CD8-positive, alpha-beta memory T cell (primary cell): ENCODE measurements at regions not wholly inside any gene's neighbourhood (a gene's known extent, or its start where the extent isn't known, plus 50 kb on each side); places are given as distances from the start of the nearest gene placed in this dataset.

Source experiments
- CTCF ChIA-PET: fragments of 350-600 bp; sonication (Branson Sonifier 250); formaldehyde crosslinking; loops from one replicate; lab custom pipeline; 2021; ENCODE audit warnings: antibody characterized with exemption; lab: Charles Lee
- POLR2A ChIA-PET: fragments of 350-600 bp; sonication (Branson Sonifier 250); formaldehyde crosslinking; loops from one replicate; lab custom pipeline; 2021; ENCODE audit warnings: antibody characterized with exemption; lab: Charles Lee
- DNase-seq, 5 donors: peaks; one replicate each; pipeline versions ENCODE4 v3.0.0 to v3.0.0-alpha.2; 2020 to 2022; ENCODE audit warnings: mixed read lengths in 1 of 5
- H3K27ac ChIP-seq: one replicate; pipeline ENCODE4 v1.7.0; 2013; ENCODE audit warnings: low read depth, mild to moderate bottlenecking, low read length, moderate library complexity
- H3K27me3 ChIP-seq: 2 replicates; pipeline ENCODE4 v1.7.0; 2013; ENCODE audit warnings: low read length, mild to moderate bottlenecking; ENCODE audit not compliant: insufficient read depth, poor library complexity, severe bottlenecking
- H3K36me3 ChIP-seq: 2 replicates; pipeline ENCODE4 v1.7.0; 2013; ENCODE audit warnings: mild to moderate bottlenecking, low read length, moderate library complexity; ENCODE audit not compliant: insufficient read depth
- H3K4me1 ChIP-seq: 2 replicates; pipeline ENCODE4 v1.7.0; 2013; ENCODE audit warnings: mild to moderate bottlenecking, low read length, moderate library complexity; ENCODE audit not compliant: insufficient read depth
- H3K4me3 ChIP-seq: 2 replicates; pipeline ENCODE4 v1.7.0; 2013; ENCODE audit warnings: mild to moderate bottlenecking, low read length
- H3K9me3 ChIP-seq: 2 replicates; pipeline ENCODE4 v1.7.0; 2013; ENCODE audit warnings: mild to moderate bottlenecking, low read length
- H3K27ac Mint-ChIP-seq, 8 donors: one replicate each; pipeline ENCODE4 v1.8.0; 2020 to 2021; ENCODE audit warnings: mixed read lengths in 8 of 8, mild to moderate bottlenecking in 6 of 8, inconsistent platforms in 3 of 8, moderate library complexity in 3 of 8
- H3K27me3 Mint-ChIP-seq, 2 donors: one replicate each; pipeline ENCODE4 v1.8.0; 2020 to 2021; ENCODE audit warnings: mixed read lengths in 2 of 2, mild to moderate bottlenecking in 1 of 2, moderate library complexity in 1 of 2
- H3K36me3 Mint-ChIP-seq, 3 donors: one replicate each; pipeline ENCODE4 v1.8.0; 2020 to 2021; ENCODE audit warnings: mixed read lengths in 3 of 3, inconsistent platforms in 1 of 3, mild to moderate bottlenecking in 1 of 3
- H3K4me1 Mint-ChIP-seq, 3 donors: one replicate each; pipeline ENCODE4 v1.8.0; 2020 to 2021; ENCODE audit warnings: mixed read lengths in 3 of 3, inconsistent platforms in 1 of 3, mild to moderate bottlenecking in 1 of 3
- H3K4me3 Mint-ChIP-seq, 7 donors: one replicate each; pipeline ENCODE4 v1.8.0; 2020 to 2021; ENCODE audit warnings: mixed read lengths in 7 of 7, mild to moderate bottlenecking in 6 of 7, moderate library complexity in 4 of 7, inconsistent platforms in 2 of 7
- H3K9me3 Mint-ChIP-seq, 5 donors: one replicate each; pipeline ENCODE4 v1.8.0; 2020 to 2022; ENCODE audit warnings: mixed read lengths in 5 of 5, mild to moderate bottlenecking in 3 of 5, moderate library complexity in 2 of 5, inconsistent platforms in 1 of 5

DNA sequence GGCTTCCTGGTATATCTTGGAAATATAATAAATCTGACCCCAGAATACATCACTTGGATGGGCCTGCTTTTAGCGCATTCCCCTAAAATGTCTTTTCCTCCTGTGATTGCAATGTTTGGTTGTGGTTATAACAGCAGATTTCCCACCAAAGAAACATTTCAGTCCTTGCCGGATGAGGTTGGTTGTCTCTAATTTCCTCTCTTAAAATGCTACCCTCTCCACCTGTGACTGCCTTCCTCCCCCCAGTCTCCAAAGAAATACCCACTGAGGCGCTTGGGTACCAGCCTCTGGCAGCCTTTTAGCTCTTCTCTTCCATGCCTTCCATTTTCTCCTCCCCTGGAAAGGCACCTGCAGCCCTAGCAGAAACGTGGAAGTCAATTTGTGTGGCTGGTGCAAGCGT lies 102.1 kb upstream of the SIX3 start:
- ChIA-PET POLR2A (no interaction called here), CTCF (no interaction called here)
- no peak overlapping the region for H3K4me3 ChIP-seq
- no peak overlapping the region for H3K27ac Mint-ChIP-seq
- no peaks in the 10 kb centered on the region for H3K9me3 ChIP-seq
- no peaks in the 10 kb centered on the region for H3K36me3 Mint-ChIP-seq
- peaks cover 2 to 6% (median 5%) of the 10 kb centered on the region in 3 donors for H3K4me1 Mint-ChIP-seq
- H3K4me1 ChIP-seq, result no peaks in the 10 kb centered on the region
- no peak overlapping the region for H3K4me3 Mint-ChIP-seq
- no peaks in the 10 kb centered on the region for H3K36me3 ChIP-seq
- H3K9me3 Mint-ChIP-seq, result no peaks in the 10 kb centered on the region
- peaks cover 5 to 14% of the 10 kb centered on the region in 2 donors for H3K27me3 Mint-ChIP-seq
- no peak for DNase-seq
- no peaks in the 10 kb centered on the region for H3K27me3 ChIP-seq
- H3K27ac ChIP-seq, result no peak overlapping the region

GRCh38 chr2:44839771-44840502 lies 101.6 kb upstream of the SIX3 start:
- H3K4me1 ChIP-seq, result no peaks in the 10 kb centered on the region
- no peak for DNase-seq
- no peaks in the 10 kb centered on the region for H3K27me3 ChIP-seq
- no peaks in the 10 kb centered on the region for H3K36me3 ChIP-seq
- Mint-ChIP-seq H3K4me1 (peaks cover 2 to 6% (median 5%) of the 10 kb centered on the region in 3 donors), H3K36me3 (no peaks in the 10 kb centered on the region), H3K4me3 (no peak overlapping the region), H3K27ac (no peak overlapping the region), H3K9me3 (no peaks in the 10 kb centered on the region), H3K27me3 (peaks cover 8 to 14% of the 10 kb centered on the region in 2 donors)
- ChIA-PET POLR2A (no interaction called here), CTCF (no interaction called here)
- no peak overlapping the region for H3K27ac ChIP-seq
- H3K4me3 ChIP-seq, result no peak overlapping the region
- H3K9me3 ChIP-seq, result no peaks in the 10 kb centered on the region

DNA sequence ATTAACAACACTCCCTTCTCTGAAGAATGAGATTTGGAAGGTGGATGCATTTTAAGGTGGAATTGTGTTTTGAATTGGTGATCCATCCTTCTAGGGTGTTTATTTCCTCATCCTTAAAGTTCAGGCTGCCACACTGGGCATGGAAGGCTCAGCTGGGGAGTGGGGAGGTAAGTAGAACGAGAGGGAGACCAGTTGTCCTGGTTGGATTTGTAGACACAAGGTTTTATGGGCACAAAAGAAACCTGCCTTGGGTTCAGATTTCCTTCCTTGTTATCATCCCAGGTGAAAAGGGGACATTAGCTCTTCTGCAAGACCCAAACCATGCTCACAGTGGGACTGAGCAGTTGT lies 101.0 kb upstream of the SIX3 start:
- no peaks in the 10 kb centered on the region for H3K4me1 ChIP-seq

GRCh38 chr2:44843086-44843485 lies 98.4 kb upstream of the SIX3 start:
- Mint-ChIP-seq H3K4me3 (no peak overlapping the region), H3K36me3 (no peaks in the 10 kb centered on the region), H3K27me3 (peaks cover 10 to 16% of the 10 kb centered on the region in 2 donors), H3K27ac (no peak overlapping the region), H3K9me3 (no peaks in the 10 kb centered on the region), H3K4me1 (no peaks in the 10 kb centered on the region)
- no peaks in the 10 kb centered on the region for H3K9me3 ChIP-seq
- no peak overlapping the region for H3K4me3 ChIP-seq
- no peaks in the 10 kb centered on the region for H3K36me3 ChIP-seq
- no peaks in the 10 kb centered on the region for H3K4me1 ChIP-seq
- ChIA-PET POLR2A (no interaction called here), CTCF (no interaction called here)
- no peaks in the 10 kb centered on the region for H3K27me3 ChIP-seq
- no peak overlapping the region for H3K27ac ChIP-seq
- DNase-seq, result no peak

More for the DNA sequence above, 101.0 kb upstream of the SIX3 start:
- ChIA-PET POLR2A (no interaction called here), CTCF (no interaction called here)
- Mint-ChIP-seq H3K27ac (no peak overlapping the region), H3K36me3 (no peaks in the 10 kb centered on the region), H3K4me3 (no peak overlapping the region), H3K9me3 (no peaks in the 10 kb centered on the region), H3K4me1 (peaks cover 2 to 6% (median 5%) of the 10 kb centered on the region in 3 donors), H3K27me3 (peaks cover 8 to 14% of the 10 kb centered on the region in 2 donors)
- H3K4me3 ChIP-seq, result no peak overlapping the region
- no peak for DNase-seq
- H3K9me3 ChIP-seq, result no peaks in the 10 kb centered on the region
- no peaks in the 10 kb centered on the region for H3K27me3 ChIP-seq
- H3K27ac ChIP-seq, result no peak overlapping the region
- no peaks in the 10 kb centered on the region for H3K36me3 ChIP-seq

DNA sequence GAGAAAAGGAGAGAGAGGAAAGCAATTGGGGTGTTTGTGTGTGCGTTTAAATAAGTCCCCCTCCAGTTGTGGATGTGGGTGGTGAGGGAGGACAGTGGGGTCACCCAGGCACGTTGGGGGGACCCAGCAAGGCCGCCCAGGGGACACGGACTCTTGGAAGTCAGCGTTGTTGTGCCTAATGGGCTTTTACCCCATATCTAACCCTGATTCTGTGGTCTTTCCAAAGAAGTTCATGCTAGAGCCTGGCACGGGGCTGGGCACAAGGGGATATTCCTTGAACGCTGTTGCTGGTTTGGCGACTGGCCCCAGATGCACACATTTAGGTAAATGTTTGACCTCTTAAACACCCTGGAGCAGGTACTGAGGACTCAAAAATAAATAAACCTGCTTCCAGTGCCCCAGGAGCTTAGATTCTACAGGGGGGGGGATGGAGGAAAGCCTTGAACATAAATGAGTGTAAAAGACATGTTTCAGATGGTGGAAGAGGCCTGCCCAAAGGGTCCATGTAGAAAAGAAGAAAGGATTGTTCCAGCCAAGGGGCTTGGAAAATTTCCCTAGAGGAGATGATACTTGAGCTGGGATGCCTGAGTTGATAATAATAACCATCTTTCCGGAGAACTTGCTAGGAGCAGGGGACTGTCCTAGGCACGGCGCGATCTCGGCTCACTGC lies 97.7 kb upstream of the SIX3 start:
- Mint-ChIP-seq H3K4me3 (no peak overlapping the region), H3K36me3 (no peaks in the 10 kb centered on the region), H3K27ac (no peak overlapping the region), H3K27me3 (peaks cover 10 to 22% of the 10 kb centered on the region in 2 donors), H3K4me1 (no peaks in the 10 kb centered on the region), H3K9me3 (no peaks in the 10 kb centered on the region)
- CTCF ChIA-PET, result no interaction called here
- no peak for DNase-seq
- H3K27me3 ChIP-seq, result no peaks in the 10 kb centered on the region
- no peak overlapping the region for H3K27ac ChIP-seq
- no peaks in the 10 kb centered on the region for H3K4me1 ChIP-seq
- H3K9me3 ChIP-seq, result no peaks in the 10 kb centered on the region
- POLR2A ChIA-PET, result no interaction called here
- no peak overlapping the region for H3K4me3 ChIP-seq
- no peaks in the 10 kb centered on the region for H3K36me3 ChIP-seq

- POLR2A ChIA-PET, result no interaction called here
- no peak overlapping the region for H3K4me3 Mint-ChIP-seq
- no peaks in the 10 kb centered on the region for H3K4me1 Mint-ChIP-seq
- no peaks in the 10 kb centered on the region for H3K9me3 Mint-ChIP-seq
- CTCF ChIA-PET, result no interaction called here
- no peaks in the 10 kb centered on the region for H3K27me3 ChIP-seq
- no peaks in the 10 kb centered on the region for H3K4me1 ChIP-seq
- no peaks in the 10 kb centered on the region for H3K9me3 ChIP-seq
- no peak overlapping the region for H3K4me3 ChIP-seq
- DNase-seq, result no peak
- no peak overlapping the region for H3K27ac ChIP-seq
- no peak overlapping the region for H3K27ac Mint-ChIP-seq
- no peaks in the 10 kb centered on the region for H3K36me3 Mint-ChIP-seq
- peaks cover 12 to 32% of the 10 kb centered on the region in 2 donors for H3K27me3 Mint-ChIP-seq
- no peaks in the 10 kb centered on the region for H3K36me3 ChIP-seq
Observed at GRCh38 chr2:44844651-44845270, 96.7 kb upstream of the SIX3 start.

GRCh38 chr2:44848026-44848425 lies 93.5 kb upstream of the SIX3 start:
- Mint-ChIP-seq H3K4me1 (no peaks in the 10 kb centered on the region), H3K9me3 (no peaks in the 10 kb centered on the region), H3K4me3 (no peak overlapping the region), H3K27me3 (peaks cover 11 to 37% of the 10 kb centered on the region in 2 donors), H3K36me3 (no peaks in the 10 kb centered on the region), H3K27ac (no peak overlapping the region)
- Histone ChIP-seq H3K4me3 (no peak overlapping the region), H3K27ac (no peak overlapping the region), H3K36me3 (no peaks in the 10 kb centered on the region), H3K9me3 (no peaks in the 10 kb centered on the region), H3K27me3 (no peaks in the 10 kb centered on the region), H3K4me1 (no peaks in the 10 kb centered on the region)
- CTCF ChIA-PET, result no interaction called here
- no peak for DNase-seq
- POLR2A ChIA-PET, result no interaction called here

DNA sequence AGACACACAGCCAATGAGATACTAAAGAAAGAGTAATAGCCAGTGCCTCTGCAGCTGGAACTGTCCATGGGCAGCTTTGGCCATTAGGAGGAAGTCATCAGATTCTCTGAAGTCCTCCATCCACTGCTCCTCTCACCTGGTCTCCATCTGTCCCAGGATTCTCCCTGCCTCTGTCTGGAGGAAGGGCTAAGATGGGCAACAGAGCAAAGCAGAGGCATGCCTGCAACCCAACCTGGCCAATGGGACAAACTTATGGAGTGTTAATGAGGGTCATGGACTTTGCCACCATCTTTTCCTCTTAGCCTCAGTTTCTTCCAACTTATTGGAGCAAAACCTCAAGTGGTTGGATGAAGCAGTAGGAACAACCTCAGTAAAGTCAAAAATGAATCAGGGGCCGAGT lies 91.5 kb upstream of the SIX3 start:
- Mint-ChIP-seq H3K27me3 (peaks cover 14 to 43% of the 10 kb centered on the region in 2 donors), H3K4me1 (no peaks in the 10 kb centered on the region), H3K9me3 (no peaks in the 10 kb centered on the region), H3K36me3 (no peaks in the 10 kb centered on the region), H3K4me3 (no peak overlapping the region), H3K27ac (no peak overlapping the region)
- no peak overlapping the region for H3K4me3 ChIP-seq
- H3K4me1 ChIP-seq, result no peaks in the 10 kb centered on the region
- no peak for DNase-seq
- no peaks in the 10 kb centered on the region for H3K27me3 ChIP-seq
- ChIA-PET CTCF (no interaction called here), POLR2A (no interaction called here)
- no peak overlapping the region for H3K27ac ChIP-seq
- no peaks in the 10 kb centered on the region for H3K36me3 ChIP-seq
- H3K9me3 ChIP-seq, result no peaks in the 10 kb centered on the region
